Endothelial cell (in vitro differentiated cells): ENCODE measurements at regions not wholly inside any gene's neighbourhood (a gene's known extent, or its start where the extent isn't known, plus 50 kb on each side); places are given as distances from the start of the nearest gene placed in this dataset.

ENCODE experiments used
- DNase-seq: peaks from one replicate; pipeline ENCODE4 v3.0.0; 2021; ENCODE audit warnings: low spot score
- H3K27ac Mint-ChIP-seq: one replicate; pipeline ENCODE4 v1.8.0; 2021; ENCODE audit warnings: mixed read lengths, inconsistent platforms; ENCODE audit not compliant: unreplicated experiment
- H3K27me3 Mint-ChIP-seq: one replicate; pipeline ENCODE4 v1.8.0; 2021; ENCODE audit warnings: mild to moderate bottlenecking, moderate library complexity, mixed read lengths, inconsistent platforms; ENCODE audit not compliant: unreplicated experiment
- H3K36me3 Mint-ChIP-seq: one replicate; pipeline ENCODE4 v1.8.0; 2021; ENCODE audit warnings: mild to moderate bottlenecking, low read depth, mixed read lengths, inconsistent platforms; ENCODE audit not compliant: unreplicated experiment
- H3K4me1 Mint-ChIP-seq: one replicate; pipeline ENCODE4 v1.8.0; 2021; ENCODE audit warnings: mild to moderate bottlenecking, mixed read lengths, inconsistent platforms; ENCODE audit not compliant: unreplicated experiment
- H3K4me3 Mint-ChIP-seq: one replicate; pipeline ENCODE4 v1.8.0; 2021; ENCODE audit warnings: mild to moderate bottlenecking, mixed read lengths, inconsistent platforms; ENCODE audit not compliant: unreplicated experiment
- H3K9me3 Mint-ChIP-seq: one replicate; pipeline ENCODE4 v1.8.0; 2021; ENCODE audit warnings: mixed read lengths, inconsistent platforms; ENCODE audit not compliant: unreplicated experiment
- CTCF ChIP-seq: fragments of 200-600 bp; sonication (generic); IDR thresholded peaks from one replicate; pipeline ENCODE4 v1.5.0; 2021; ENCODE audit warnings: antibody characterized with exemption; ENCODE audit not compliant: unreplicated experiment

GRCh38 chr9:1373445-1373844 is 323.3 kb downstream of the DMRT2 start:
- Mint-ChIP-seq H3K27ac (no peak overlapping the region), H3K4me1 (no peaks in the 10 kb centered on the region), H3K9me3 (no peaks in the 10 kb centered on the region), H3K27me3 (peaks cover 4% of the 10 kb centered on the region), H3K4me3 (no peak overlapping the region), H3K36me3 (no peaks in the 10 kb centered on the region)
- TF ChIP-seq CTCF = no peak
- DNase-seq = no peak

- H3K27me3 Mint-ChIP-seq = no peaks in the 10 kb centered on the region
- no peaks in the 10 kb centered on the region for H3K4me1 Mint-ChIP-seq
- no peaks in the 10 kb centered on the region for H3K36me3 Mint-ChIP-seq
Observed at GRCh38 chr9:1383899-1384455, 333.8 kb downstream of the DMRT2 start.

DNA sequence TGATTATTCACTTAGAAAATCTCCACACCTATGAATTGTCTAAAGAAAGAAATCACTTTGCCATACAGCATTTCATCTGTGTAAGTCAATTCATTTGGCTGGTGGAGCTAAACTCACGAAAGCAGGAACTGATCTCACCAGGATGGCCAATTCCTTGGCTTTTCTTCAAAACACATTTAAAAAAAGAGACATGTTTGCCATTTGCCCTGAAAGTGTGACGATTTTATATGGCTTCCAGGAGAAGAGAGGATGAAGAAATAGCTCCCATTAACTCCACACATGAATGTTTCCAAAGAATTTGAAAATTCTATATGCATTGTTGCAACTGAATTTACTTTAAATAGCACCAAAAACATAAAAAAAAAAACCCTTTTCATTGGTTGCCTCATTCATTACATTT is 334.7 kb downstream of the DMRT2 start:
- no peak overlapping the region for H3K4me3 Mint-ChIP-seq
- no peaks in the 10 kb centered on the region for H3K36me3 Mint-ChIP-seq
- H3K9me3 Mint-ChIP-seq = no peaks in the 10 kb centered on the region
- DNase-seq = no peak
- H3K27me3 Mint-ChIP-seq = no peaks in the 10 kb centered on the region
- no peak overlapping the region for H3K27ac Mint-ChIP-seq
- TF ChIP-seq CTCF = no peak
- H3K4me1 Mint-ChIP-seq = no peaks in the 10 kb centered on the region

More at GRCh38 chr9:1383899-1384455, 333.8 kb downstream of the DMRT2 start:
- no peaks in the 10 kb centered on the region for H3K9me3 Mint-ChIP-seq
- no peak for DNase-seq
- H3K27ac Mint-ChIP-seq = no peak overlapping the region
- no peak for TF ChIP-seq CTCF
- no peak overlapping the region for H3K4me3 Mint-ChIP-seq

- DNase-seq = no peak
- Mint-ChIP-seq H3K36me3 (no peaks in the 10 kb centered on the region), H3K9me3 (no peaks in the 10 kb centered on the region), H3K4me1 (no peaks in the 10 kb centered on the region), H3K27ac (no peak overlapping the region), H3K27me3 (no peaks in the 10 kb centered on the region), H3K4me3 (no peak overlapping the region)
- no peak for TF ChIP-seq CTCF
Observed at GRCh38 chr9:1386420-1386819, 336.3 kb downstream of the DMRT2 start.

- no peaks in the 10 kb centered on the region for H3K27me3 Mint-ChIP-seq
- DNase-seq = no peak
- H3K36me3 Mint-ChIP-seq = no peaks in the 10 kb centered on the region
- TF ChIP-seq CTCF = no peak
- H3K9me3 Mint-ChIP-seq = no peaks in the 10 kb centered on the region
- H3K27ac Mint-ChIP-seq = no peak overlapping the region
- H3K4me3 Mint-ChIP-seq = no peak overlapping the region
- H3K4me1 Mint-ChIP-seq = no peaks in the 10 kb centered on the region
Observed at GRCh38 chr9:1388216-1388615, 338.1 kb downstream of the DMRT2 start.
